ACC112 (cell line): ENCODE measurements at regions not wholly inside any gene's neighbourhood (a gene's known extent, or its start where the extent isn't known, plus 50 kb on each side); places are given as distances from the start of the nearest gene placed in this dataset.
"Not testable (repeated sequence)": the region's sequence is repeated elsewhere in the genome, so short reads cannot be mapped to it uniquely, and the experiment has no call there.

ENCODE experiments used
- H2AFZ ChIP-seq: fragments of 200-600 bp; sonication (generic); one replicate; pipeline ENCODE4 v1.6.0; 2017; ENCODE audit warnings: antibody characterized with exemption, low read length; ENCODE audit not compliant: unreplicated experiment
- H3K27ac ChIP-seq: fragments of 200-600 bp; sonication (generic); 2 replicates; pipeline ENCODE4 v1.5.1; 2014; ENCODE audit warnings: low read depth, mild to moderate bottlenecking, antibody characterized with exemption, low read length, moderate library complexity
- H3K27me3 ChIP-seq: fragments of 200-600 bp; sonication (generic); 2 replicates; pipeline ENCODE4 v1.6.1; 2014; ENCODE audit warnings: mild to moderate bottlenecking, antibody characterized with exemption, low read length, moderate library complexity, mixed read lengths; ENCODE audit not compliant: insufficient read depth
- H3K36me3 ChIP-seq: fragments of 200-600 bp; sonication (generic); 2 replicates; pipeline ENCODE4 v1.6.1; 2016; ENCODE audit warnings: mild to moderate bottlenecking, antibody characterized with exemption, low read length, moderate library complexity, mixed read lengths; ENCODE audit not compliant: insufficient read depth
- H3K4me1 ChIP-seq: fragments of 200-600 bp; sonication (generic); one replicate; pipeline ENCODE4 v1.6.1; 2016; ENCODE audit warnings: low read length, mixed read lengths; ENCODE audit not compliant: insufficient read depth, unreplicated experiment, control insufficient read depth
- H3K4me3 ChIP-seq: fragments of 200-600 bp; sonication (generic); 2 replicates; pipeline ENCODE4 v1.5.1; 2014; ENCODE audit warnings: mild to moderate bottlenecking, low read depth, low read length
- H3K79me2 ChIP-seq: fragments of 200-600 bp; sonication (generic); one replicate; pipeline ENCODE4 v1.6.0; 2016; ENCODE audit warnings: low read length; ENCODE audit not compliant: control insufficient read depth, unreplicated experiment, insufficient read depth

- H3K4me3 ChIP-seq, H3K36me3 ChIP-seq, H3K27ac ChIP-seq, H3K4me1 ChIP-seq, H3K27me3 ChIP-seq, H3K79me2 ChIP-seq, H2AFZ ChIP-seq: not testable (repeated sequence)
These were observed 186.8 kb upstream of the SPATA31A3 start for GRCh38 chr9:67179185-67179584.

GRCh38 chr9:67175167-67175566 is 182.8 kb upstream of the SPATA31A3 start:
- H3K4me1 ChIP-seq, H3K36me3 ChIP-seq, H3K4me3 ChIP-seq, H3K79me2 ChIP-seq, H3K27me3 ChIP-seq, H3K27ac ChIP-seq, H2AFZ ChIP-seq: not testable (repeated sequence)

GRCh38 chr9:67171721-67172120 is 179.4 kb upstream of the SPATA31A3 start:
- not testable (repeated sequence) for H3K79me2 ChIP-seq, H3K36me3 ChIP-seq, H3K4me1 ChIP-seq, H3K4me3 ChIP-seq, H3K27ac ChIP-seq, H2AFZ ChIP-seq, H3K27me3 ChIP-seq

GRCh38 chr9:67168530-67169157 is 176.3 kb upstream of the SPATA31A3 start:
- H3K27ac ChIP-seq, H3K79me2 ChIP-seq, H3K27me3 ChIP-seq, H3K4me1 ChIP-seq, H2AFZ ChIP-seq, H3K36me3 ChIP-seq, H3K4me3 ChIP-seq: not testable (repeated sequence)

GRCh38 chr9:67166335-67166734 is 174.0 kb upstream of the SPATA31A3 start:
- not testable (repeated sequence) for H3K27ac ChIP-seq, H3K4me3 ChIP-seq, H3K27me3 ChIP-seq, H3K79me2 ChIP-seq, H3K36me3 ChIP-seq, H2AFZ ChIP-seq, H3K4me1 ChIP-seq

GRCh38 chr9:67162827-67163226 is 170.5 kb upstream of the SPATA31A3 start:
- not testable (repeated sequence) for H3K36me3 ChIP-seq, H2AFZ ChIP-seq, H3K4me1 ChIP-seq, H3K27ac ChIP-seq, H3K4me3 ChIP-seq, H3K79me2 ChIP-seq, H3K27me3 ChIP-seq

- not testable (repeated sequence) for H3K27ac ChIP-seq, H3K79me2 ChIP-seq, H3K4me1 ChIP-seq, H3K36me3 ChIP-seq, H3K27me3 ChIP-seq, H2AFZ ChIP-seq, H3K4me3 ChIP-seq
These were observed 162.9 kb upstream of the SPATA31A3 start for GRCh38 chr9:67155218-67155617.

- not testable (repeated sequence) for H2AFZ ChIP-seq, H3K36me3 ChIP-seq, H3K79me2 ChIP-seq, H3K27ac ChIP-seq, H3K4me3 ChIP-seq, H3K4me1 ChIP-seq, H3K27me3 ChIP-seq
These were observed 161.2 kb upstream of the SPATA31A3 start for GRCh38 chr9:67153501-67153900.

GRCh38 chr9:67142392-67143107 is 150.2 kb upstream of the SPATA31A3 start:
- H3K27ac ChIP-seq, H2AFZ ChIP-seq, H3K27me3 ChIP-seq, H3K4me3 ChIP-seq, H3K4me1 ChIP-seq, H3K79me2 ChIP-seq, H3K36me3 ChIP-seq: not testable (repeated sequence)

GRCh38 chr9:67136376-67136775 is 144.0 kb upstream of the SPATA31A3 start:
- not testable (repeated sequence) for H3K36me3 ChIP-seq, H3K27me3 ChIP-seq, H3K4me3 ChIP-seq, H3K27ac ChIP-seq, H2AFZ ChIP-seq, H3K4me1 ChIP-seq, H3K79me2 ChIP-seq

- not testable (repeated sequence) for H3K4me1 ChIP-seq, H3K4me3 ChIP-seq, H2AFZ ChIP-seq, H3K27ac ChIP-seq, H3K79me2 ChIP-seq, H3K27me3 ChIP-seq, H3K36me3 ChIP-seq
These were observed 140.8 kb upstream of the SPATA31A3 start for GRCh38 chr9:67133124-67133523.
